ENCODE measurements at regions not wholly inside any gene's neighbourhood (a gene's known extent, or its start where the extent isn't known, plus 50 kb on each side); places are given as distances from the start of the nearest gene placed in this dataset.

GRCh38 chr4:156116991-156117390, 163.3 kb upstream of the CTSO start:
- no peak for TF ChIP-seq CTCF (conservative IDR thresholded peaks at IDR 0.05)
- TF ChIP-seq EZH2 (IDR thresholded peaks at IDR 0.05; ENCODE audit: low read depth): no peak
